ENCODE measurements at regions not wholly inside any gene's neighbourhood (a gene's known extent, or its start where the extent isn't known, plus 50 kb on each side); places are given as distances from the start of the nearest gene placed in this dataset.

DNA sequence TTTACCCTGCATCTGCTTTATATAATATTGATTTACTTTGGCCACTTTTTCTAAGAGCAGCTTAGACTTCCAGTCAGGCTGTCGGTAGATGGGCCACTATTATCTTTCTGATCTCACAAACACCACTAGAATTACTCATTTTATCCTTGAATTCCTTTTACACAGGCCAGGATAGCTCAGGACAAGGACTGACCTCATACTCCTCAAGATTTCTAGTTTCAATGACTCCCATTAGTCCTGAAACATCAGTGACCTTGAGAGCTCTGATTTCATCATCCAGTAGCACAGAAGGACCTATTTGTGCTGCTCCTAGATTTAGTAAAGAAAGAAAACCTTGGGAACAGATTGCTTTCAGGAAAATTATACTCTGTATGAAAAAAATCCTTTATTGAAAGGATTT lies 727.9 kb upstream of the PTPRD start:
- no peak for DNase-seq

DNA sequence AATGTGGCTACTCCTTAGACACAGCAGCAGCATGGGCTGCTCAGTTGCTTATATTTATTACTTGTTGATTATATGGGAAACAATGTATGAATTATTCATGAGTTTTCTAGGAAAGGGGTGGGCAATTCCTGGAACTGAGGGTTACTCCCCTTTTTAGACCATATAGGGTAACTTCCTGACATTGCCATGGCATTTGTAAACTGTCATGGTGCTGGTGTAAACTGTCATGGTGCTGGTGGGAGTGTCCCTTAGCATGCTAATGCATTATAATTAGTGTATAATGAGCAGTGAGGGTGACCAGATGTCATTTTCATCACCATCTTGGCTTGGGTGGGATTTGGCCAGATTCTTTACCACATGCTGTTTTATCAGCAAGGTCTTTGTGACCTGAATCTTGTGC lies 734.6 kb upstream of the PTPRD start:
- no peak for DNase-seq

DNA sequence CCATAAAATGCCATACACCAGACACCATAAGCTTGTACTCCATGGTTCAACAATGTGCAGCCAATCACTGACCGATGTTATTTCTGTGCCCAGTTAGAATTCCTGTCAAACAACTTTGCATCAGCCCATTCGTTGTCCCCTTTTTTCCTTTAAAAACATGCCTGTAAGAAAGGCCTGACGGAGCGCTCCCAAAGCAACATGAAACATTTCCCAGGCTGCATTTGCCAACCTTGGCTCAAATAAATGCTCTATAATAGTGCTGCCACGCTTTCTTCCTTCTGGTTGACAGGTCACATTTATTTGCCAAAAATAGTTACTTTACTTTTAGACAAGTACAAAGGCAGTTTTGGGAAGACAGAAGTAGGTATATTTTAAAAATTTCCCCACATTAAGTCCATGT lies 735.6 kb upstream of the PTPRD start:
- no peak for DNase-seq

DNA sequence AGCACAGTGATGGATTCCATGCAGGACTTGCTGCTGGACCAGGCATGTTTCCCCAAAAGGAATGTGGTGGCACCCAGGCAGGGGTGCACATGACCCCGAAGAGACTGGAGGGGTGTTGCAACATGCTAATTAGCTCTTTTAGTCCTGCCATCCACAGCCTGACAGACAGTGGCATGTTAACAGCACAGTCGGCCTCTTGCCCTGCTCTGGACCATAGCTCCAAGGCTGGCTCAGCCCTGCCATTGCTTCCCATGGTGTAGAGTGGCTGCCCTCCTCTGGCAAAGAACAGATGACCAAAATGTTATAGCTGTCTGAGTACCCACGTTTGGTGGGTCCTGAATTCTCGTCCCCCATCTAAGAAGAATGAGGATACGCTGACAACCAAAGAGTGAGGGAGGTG lies 736.4 kb upstream of the PTPRD start:
- DNase-seq: no peak

DNA sequence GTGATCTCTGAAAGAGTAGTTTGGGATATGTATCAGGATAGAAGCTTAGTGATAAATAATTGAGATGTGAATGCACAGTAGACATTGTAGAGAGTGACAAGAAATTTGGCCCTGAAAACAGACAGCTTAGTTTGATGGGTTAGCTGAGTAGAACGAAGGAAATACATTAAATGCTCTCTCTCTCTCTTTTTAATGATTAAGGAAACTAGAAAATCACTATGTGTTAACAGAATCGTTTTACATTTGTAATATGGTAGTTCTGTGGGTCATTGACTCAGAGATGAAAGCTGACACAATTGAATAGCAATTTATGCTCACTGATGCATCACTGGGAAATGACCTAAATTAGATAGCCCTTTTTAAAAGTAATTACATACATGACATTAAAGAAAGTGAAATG lies 739.8 kb upstream of the PTPRD start:
- DNase-seq: no peak

DNA sequence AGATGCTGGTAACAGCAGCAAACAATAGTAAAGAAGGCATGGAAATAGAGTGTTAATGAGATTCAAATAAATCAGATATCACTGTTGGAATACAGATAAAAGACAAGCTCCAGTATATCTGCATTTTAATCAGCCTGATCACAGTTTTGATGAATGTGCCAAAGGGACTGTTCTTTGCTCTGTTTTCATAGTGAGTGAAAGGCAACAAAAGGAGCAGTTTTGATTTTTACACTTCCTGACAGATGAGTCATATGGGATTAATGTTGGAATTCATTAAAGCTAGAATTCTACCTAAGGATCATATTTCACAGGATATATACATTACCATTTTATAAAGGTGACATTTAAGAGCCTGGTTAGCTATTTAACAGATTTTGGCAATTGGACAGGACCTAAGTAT lies 743.3 kb upstream of the PTPRD start:
- DNase-seq: no peak

DNA sequence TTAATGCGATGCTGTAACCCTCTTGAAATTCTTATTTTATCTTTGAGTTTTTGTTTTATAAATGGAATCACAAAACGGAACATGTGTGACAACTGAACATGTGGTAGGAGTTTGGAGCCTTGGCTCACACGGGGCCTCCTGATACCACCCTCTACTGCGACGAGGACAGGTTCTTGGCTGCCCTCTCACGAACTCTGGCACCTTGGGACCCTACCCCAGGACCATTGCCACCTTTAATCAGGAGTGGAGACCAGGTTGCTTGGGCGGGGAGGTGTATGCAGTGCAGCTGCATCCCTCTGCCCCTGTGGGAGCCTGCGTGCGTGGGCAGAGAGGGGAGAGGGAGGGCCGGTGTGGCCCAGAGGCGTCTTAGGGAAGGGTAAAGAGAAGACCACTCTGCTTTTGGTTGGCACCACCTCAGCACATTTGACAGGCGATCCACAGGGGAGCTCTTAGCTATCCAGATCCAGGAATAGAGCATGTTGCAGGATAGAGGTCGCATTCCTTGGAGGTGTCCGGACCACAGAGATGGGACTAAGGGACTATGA lies 753.9 kb upstream of the PTPRD start:
- DNase-seq: no peak

DNA sequence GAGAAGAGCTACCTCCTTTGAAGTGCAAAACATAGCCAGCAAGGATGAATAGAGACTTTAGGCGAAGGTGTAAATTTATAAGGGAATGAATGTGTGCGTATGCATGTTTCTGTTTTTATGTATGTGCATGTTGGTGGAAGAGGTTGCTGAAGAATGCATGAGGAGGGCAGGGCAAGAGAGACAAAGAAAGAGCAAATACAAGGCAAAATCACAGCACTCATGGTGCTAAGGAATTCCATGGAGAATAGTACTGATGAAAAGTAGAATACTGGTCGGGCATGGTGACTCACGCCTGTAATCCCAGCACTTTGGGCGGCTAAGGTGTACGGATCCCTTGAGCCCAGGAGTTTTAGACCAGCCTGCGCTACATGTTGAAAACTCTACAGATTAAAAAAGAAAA lies 762.1 kb upstream of the PTPRD start:
- no peak for DNase-seq

DNA sequence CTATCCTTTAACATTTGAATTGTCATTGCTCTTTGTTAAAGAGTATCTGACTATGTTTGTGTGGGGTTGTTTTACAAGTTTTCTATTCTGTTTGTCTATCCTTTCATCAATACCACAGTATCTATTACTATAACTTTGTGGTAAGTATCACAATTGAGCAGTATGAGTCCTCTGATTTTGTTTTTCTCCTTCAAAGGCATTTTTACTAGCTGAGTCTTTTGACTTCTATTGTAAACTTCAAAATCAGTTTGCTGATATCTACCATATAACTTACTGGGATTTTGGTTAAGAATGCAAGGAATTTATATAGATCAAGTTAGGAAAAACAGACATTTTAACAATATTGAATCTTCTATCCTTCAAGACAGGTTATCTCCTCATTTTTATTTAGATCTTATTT lies 789.8 kb upstream of the PTPRD start:
- DNase-seq: no peak

DNA sequence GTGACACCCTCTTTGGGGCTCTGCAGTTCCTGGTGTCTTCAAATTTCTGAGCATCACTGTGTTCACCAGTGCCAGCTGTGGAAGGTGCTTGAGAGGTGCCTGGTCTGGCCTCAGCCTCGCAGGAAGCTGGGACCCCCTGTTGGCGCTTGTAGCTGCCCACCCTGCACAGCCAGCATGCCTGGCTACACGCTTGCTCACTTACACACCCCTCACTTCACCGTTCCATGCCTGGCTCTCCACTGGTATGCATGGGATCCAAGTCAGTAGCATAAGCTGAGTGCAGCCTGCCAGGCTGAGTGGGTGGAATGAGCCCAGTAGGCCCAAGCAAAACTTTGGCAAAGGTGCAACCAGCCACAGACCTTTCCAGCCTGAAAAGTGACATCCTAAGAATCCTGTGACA lies 801.4 kb upstream of the PTPRD start:
- no peak for DNase-seq

DNA sequence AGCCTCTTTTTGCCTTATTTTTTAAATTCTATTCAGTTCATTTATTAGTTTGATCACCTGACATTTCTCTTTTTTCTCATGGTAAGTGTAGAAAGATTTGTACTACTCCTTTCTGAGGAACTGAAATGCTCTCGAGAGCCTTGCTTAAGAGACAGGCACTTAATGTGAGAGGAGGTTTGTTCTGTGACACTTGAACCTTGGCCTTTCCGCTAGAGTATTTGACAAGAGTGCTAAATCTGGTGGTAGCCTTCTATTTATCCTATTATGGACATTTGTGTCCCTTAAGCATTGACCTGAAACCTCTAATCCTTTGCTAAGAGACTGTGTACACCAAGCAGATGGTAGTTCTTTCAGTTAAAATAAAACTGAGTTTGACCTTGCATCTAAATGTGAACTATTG lies 805.0 kb upstream of the PTPRD start:
- no peak for DNase-seq

DNA sequence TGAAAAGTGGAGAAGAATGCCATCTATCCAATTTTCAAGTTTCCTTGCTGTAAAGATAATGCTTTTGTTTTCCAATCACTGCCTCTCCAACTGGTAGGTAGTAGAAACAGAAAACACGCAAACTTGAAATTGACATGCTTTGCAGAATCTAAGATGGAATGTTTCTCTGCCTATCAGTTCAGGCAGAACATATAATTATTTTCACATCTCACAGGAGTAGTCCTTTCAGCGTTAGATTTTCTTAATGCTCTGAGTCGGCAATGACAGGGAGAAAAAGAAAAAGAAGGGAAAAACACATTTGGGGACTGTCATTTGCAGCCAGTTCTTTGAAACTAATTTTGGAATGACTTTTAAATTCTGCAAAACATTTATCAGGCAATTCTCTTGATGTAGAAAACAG lies 818.7 kb upstream of the PTPRD start:
- DNase-seq: no peak

DNA sequence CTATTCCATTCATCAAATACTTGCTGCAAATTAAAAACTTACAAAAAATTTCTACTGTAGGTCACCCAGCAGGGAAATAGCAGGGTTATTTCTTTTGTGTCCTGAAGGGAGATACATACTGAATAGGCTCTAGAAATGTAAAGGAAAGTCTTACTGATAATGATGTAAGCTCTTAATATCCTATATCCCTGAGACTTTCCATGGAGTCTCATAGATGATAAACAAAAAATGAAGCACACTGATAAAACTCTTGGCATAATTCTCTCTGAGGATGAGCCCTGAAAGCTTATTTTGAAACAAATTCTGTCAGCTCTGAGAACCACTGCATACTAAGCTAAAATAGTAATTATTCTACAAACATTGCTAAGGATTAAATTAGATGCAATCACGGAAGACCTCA lies 819.6 kb upstream of the PTPRD start:
- DNase-seq: no peak

DNA sequence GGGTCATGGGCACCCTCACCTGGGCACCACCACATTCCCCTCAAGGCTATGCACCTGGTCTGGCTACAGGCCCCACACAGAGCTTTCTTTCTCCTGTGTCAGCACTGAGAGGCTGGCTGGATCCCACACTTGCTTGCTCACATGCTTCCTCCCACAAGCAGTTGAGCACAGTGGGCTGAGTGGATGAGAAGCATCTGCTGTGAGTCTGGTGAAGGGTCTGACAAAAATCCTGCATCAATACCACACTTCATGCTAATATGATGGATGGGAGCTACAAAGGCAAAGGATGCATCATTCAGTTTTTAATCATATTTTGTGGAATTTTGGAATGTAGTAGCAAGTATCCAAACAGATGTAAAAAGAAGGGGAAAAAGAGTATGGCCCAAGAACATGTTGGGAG lies 830.8 kb upstream of the PTPRD start:
- DNase-seq: no peak

DNA sequence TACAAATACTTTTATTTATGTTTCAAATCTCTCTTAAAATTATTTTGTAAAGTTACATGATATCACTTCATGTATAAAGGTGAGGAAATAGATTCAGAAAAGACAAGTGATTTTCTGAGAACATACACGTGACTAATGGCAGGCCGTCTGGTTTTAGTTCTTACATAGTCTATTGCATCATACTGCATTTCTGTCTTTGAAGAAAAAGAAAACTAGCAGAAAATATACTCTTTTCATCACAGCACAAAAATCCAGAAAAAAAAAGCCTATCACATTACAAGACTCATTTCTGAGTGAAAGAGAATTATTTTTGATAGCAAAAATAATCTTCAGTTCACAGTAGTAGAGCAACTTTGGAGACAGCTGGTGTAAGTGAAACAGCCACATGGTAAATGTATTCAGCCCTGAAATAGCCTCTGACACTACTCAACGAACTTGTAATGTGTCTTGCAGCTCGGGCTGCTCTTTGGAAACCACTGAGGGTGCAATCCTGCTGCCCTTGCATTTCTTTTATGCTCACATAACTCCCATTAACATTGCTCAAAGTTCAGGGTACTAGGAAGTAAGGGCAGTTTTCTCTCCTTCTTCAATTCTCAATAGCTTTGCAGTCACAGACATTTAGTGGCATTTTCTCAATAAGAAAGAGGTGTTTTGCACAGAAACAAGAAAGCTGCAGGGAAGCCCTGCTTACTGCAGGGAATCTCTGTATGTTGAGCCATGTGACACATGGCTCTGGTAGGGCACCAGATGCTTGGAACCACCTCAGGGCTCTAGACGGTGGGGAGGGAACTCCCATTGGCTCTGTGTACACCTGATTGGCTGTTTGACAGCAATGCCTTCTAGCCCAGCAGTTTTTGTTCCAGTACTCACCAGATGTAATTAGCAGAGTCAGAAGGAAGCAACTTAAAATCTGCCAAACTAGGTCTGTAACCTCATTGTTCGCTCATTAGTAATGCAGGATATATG lies 845.3 kb upstream of the PTPRD start:
- no peak for DNase-seq

DNA sequence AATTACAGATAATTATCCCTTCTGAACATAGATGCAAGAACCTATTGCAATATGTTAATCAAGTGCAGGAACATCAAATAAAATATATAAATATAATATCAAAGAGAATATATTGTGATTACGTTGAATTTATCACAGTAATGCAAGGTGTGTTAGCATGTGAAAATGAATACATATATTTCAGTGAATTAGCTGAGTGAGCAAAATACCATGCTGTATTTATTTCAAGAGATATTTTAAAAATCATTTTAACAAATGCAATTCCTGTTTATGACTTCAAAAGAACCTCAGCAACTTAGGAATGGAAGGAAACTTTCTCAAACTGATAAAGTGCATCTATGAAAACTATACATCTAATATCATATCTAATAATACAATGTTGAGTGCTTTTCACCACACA lies 856.9 kb upstream of the PTPRD start:
- no peak for DNase-seq

DNA sequence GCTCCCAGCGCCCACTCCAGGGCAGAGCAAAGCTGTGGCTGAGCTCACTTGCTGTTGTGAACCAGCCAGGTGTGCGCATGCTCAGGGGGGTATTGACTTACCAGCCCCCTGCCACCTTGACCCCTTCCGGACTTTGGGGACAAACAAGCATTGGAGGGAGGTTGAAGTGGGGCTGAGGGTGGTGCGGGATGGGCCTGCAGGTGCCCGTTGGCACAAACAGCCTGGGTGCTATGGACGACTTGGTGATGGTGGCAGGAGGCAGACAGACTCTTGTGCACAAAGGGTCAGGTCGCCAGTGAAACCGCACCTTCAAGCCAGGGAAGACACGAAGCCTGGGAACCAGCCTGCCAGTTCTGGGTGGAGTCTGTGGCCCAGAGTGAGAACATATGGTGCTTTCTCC lies 858.5 kb upstream of the PTPRD start:
- no peak for DNase-seq

DNA sequence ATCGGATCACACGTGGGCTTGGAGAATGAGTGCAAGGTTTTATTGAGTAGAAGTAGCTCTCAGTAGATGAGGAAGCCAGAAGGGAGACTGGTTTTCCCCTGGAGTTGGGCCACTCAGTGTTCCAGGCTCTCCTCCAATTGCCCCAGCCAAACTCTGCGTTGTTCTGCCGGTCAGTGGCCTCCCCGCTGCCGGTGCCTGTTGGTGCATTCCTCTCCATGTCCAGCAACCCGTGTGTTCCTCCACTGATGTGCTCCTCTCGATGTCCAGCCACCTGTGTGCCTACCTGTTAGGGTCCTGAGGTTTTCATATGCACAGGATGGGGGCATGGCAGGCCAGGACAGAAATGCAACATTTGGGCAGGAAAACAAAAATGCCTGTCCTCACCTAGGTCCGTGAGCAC lies 888.0 kb upstream of the PTPRD start:
- DNase-seq: no peak

DNA sequence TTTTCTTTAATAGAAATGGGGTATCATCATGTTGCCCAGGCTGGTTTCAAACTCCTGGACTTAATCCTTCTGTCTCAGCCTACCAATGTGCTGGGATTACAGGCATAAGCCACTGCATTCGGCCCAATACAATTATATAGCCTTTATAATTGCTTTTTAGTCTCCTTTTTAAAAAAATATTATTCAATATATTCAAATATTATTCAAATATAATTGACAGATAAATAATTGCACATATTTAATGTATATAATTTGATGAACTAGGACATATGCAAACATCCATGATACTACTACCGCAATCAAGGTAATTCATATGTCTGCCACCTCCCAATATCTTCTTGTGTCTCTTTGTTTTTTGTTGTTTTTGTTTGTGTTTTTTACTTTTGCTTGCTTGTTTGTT lies 894.2 kb upstream of the PTPRD start:
- DNase-seq: no peak

DNA sequence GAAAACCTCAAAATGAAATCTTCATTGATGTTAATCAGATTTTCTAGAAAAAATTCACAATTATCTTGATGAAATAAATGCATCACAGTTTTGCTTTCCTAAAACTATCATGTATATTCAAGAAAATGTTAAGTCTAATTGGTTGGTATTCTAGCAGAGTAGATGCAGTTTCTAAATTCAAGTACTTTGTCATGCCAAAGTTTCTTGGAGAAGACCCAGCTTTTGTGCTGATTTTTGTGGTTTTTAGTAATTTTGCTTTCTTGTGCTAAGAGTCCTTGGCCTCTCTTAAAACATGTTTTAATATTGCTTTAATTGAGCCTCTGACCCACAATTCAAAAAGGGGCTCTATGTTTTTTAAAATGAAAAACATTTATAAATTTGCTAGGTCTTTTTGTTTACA lies 924.8 kb upstream of the PTPRD start:
- DNase-seq: no peak

DNA sequence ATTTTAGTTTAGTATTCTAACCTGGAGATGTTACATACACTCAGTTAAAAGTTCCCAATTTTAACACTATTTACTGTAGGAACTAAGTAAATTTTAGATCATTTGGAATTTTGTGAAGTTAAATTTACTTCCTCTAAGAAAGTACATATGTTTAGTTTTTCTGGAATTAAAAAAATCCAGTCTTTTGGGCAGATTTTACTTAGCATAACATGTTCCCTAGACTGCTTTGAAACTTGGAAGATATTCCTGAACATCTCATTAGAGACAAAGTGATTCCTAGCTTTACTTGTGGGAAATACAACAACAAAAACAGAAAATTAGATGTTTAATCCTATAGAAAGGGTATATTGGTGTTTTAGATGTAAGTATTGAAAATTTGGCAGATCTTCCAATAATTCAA lies 930.0 kb upstream of the PTPRD start:
- DNase-seq: no peak

DNA sequence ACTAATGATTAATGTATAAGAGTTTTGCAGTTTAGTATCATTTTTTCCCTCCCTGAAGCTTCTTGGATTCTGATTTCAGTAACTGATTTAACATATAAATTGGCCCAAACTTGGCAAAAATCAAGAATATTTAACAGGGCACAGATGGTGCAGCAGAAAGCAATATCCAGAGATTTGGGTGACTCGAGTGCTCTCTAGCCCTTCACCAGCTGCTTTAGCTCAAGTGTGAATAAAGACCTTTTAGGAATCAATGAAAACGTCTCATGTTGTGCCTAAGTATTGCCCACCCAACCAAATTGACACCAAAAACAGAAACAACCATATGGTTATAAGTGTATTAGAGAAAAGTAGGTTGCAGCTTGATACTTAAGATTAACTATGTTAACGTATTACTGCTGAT lies 933.4 kb upstream of the PTPRD start:
- no peak for DNase-seq

DNA sequence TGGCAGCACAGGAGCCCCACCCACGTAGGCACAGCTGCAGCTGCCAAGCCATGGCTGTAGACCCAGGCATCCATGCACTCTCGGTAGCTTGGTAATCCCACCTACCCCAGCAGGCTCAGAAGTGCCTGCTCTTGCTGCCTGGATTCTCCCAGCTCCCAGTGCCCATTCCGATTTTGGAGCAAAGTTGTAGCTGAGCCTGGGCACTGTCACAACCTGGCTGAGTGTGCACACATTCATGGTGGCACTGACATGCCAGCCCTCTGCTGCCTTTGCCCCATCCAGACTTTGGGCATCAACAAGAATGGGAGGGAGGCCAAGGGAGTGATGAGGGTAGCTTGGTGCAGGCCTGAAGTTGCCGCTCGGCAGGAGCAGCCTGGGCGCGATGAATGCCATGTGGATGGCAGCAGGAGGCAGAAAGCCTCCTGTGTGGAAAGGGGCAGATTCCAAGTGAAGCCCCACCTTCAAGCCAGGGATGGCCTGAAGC lies 936.6 kb upstream of the PTPRD start:
- DNase-seq: no peak

DNA sequence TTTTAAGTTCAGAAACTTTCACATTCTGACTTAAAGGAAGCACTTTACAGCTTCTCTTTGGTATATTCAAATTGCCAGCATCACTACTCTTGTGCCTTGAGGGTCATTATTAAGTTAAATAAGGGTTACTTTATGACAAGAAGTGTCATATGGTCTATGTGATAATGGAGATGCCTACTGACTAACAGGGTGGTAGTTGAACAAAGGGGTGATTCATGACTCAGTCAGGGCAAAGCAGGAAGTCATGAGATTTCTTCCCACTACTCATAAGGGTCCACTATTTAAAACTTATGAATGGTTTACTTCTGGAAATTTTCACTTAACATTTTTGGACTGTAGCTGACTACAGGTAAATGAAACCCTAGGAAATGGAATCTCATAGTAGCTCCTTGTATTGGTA lies 938.3 kb upstream of the PTPRD start:
- no peak for DNase-seq

DNA sequence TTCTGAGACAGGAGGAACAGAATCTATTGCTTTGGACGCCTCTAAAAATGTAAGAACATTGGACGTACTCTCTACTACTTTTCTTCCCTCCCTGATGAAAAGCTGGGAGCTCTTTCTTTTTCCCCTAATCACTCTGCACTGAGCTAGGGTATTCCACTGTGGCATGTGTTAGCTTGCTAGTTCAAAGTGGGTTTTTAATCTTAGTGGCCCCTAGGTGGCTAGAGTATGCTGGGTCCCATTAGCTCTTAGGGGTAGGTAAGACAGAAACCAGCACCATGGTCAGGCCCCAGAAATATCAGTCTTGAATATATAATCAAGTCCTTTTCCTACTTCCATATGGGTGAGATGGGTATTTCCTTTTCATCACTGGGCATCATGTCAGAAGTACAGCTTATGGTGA lies 945.2 kb upstream of the PTPRD start:
- DNase-seq: no peak
